GM19238 (cell line): ENCODE measurements at regions not wholly inside any gene's neighbourhood (a gene's known extent, or its start where the extent isn't known, plus 50 kb on each side); places are given as distances from the start of the nearest gene placed in this dataset.
"Not testable (repeated sequence)": the region's sequence is repeated elsewhere in the genome, so short reads cannot be mapped to it uniquely, and the experiment has no call there.

Experiments
- DNase-seq: peaks from one replicate; pipeline ENCODE4 v3.0.0; 2011; ENCODE audit warnings: low spot score; ENCODE audit not compliant: insufficient read length

DNA sequence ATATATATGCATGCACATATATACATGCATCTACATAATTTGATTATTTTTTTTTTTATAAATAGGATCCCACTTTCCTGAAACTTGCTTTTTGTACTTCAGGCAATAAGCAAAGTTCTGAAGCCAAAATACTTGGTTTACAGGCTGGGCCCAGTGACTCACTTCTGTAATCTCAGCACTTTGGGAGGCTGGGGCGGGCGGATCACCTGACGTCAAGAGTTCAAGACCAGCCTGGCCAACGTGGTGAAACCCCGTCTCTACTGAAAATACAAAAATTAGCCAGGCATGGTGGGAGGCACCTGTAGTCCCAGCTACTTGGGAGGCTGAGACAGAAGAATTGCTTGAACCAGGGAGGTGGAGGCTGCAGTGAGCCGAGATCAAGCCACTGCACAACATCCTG lies 51.0 kb upstream of the FOXN3 start:
- DNase-seq, result not testable (repeated sequence)

GRCh38 chr14:89466944-89467343 lies 49.9 kb upstream of the FOXN3 start:
- DNase-seq, result no peak
